ENCODE measurements at regions not wholly inside any gene's neighbourhood (a gene's known extent, or its start where the extent isn't known, plus 50 kb on each side); places are given as distances from the start of the nearest gene placed in this dataset.
A peak's percentile ranks its signal among the peaks of the same experiment; 100 is the strongest.

GRCh38 chr16:85209526-85210121 is 97.4 kb upstream of the CIBAR2 start (continued):
- TF ChIP-seq, protein P1, sequence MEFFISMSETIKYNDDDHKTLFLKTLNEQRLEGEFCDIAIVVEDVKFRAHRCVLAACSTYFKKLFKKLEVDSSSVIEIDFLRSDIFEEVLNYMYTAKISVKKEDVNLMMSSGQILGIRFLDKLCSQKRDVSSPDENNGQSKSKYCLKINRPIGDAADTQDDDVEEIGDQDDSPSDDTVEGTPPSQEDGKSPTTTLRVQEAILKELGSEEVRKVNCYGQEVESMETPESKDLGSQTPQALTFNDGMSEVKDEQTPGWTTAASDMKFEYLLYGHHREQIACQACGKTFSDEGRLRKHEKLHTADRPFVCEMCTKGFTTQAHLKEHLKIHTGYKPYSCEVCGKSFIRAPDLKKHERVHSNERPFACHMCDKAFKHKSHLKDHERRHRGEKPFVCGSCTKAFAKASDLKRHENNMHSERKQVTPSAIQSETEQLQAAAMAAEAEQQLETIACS (CRISPR knock-in tag; IDR thresholded peaks at IDR 0.05) = no peak
- TF ChIP-seq ZKSCAN1 (IDR thresholded peaks at IDR 0.05; ENCODE audit: low read length) = no peak
- peak; percentile 69; the same call in 1 of the 2 replicates for TF ChIP-seq ZBTB26 (CRISPR knock-in tag; IDR thresholded peaks at IDR 0.05; ENCODE audit: borderline replicate concordance)
- TF ChIP-seq CREB1 (IDR thresholded peaks at IDR 0.05) = no peak
- TF ChIP-seq CREB1 (CRISPR knock-in tag; IDR thresholded peaks at IDR 0.05) = no peak
- no peak for TF ChIP-seq TP53 (CRISPR knock-in tag; conservative IDR thresholded peaks at IDR 0.05)
- TF ChIP-seq ZSCAN12 (CRISPR knock-in tag; IDR thresholded peaks at IDR 0.05) = no peak
- 0 out of 2 replicates have a peak, but pooled peaks have one; percentile 18 for TF ChIP-seq JUND (CRISPR knock-in tag; IDR thresholded peaks at IDR 0.05)
- no peak for TF ChIP-seq ZNF17 (CRISPR knock-in tag; IDR thresholded peaks at IDR 0.05)
- TF ChIP-seq ZNF414 (CRISPR knock-in tag; IDR thresholded peaks at IDR 0.05) = no peak
- no peak; the same call in 1 of the 2 replicates for TF ChIP-seq CBX5 (CRISPR knock-in tag; IDR thresholded peaks at IDR 0.05; ENCODE audit: borderline replicate concordance)
- TF ChIP-seq, protein P2, sequence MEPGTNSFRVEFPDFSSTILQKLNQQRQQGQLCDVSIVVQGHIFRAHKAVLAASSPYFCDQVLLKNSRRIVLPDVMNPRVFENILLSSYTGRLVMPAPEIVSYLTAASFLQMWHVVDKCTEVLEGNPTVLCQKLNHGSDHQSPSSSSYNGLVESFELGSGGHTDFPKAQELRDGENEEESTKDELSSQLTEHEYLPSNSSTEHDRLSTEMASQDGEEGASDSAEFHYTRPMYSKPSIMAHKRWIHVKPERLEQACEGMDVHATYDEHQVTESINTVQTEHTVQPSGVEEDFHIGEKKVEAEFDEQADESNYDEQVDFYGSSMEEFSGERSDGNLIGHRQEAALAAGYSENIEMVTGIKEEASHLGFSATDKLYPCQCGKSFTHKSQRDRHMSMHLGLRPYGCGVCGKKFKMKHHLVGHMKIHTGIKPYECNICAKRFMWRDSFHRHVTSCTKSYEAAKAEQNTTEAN (CRISPR knock-in tag; conservative IDR thresholded peaks at IDR 0.05) = no peak
- no peak for TF ChIP-seq SIX1 (CRISPR knock-in tag; IDR thresholded peaks at IDR 0.05; ENCODE audit: borderline replicate concordance)
- TF ChIP-seq E2F1 (CRISPR knock-in tag; IDR thresholded peaks at IDR 0.05) = no peak
- no peak for TF ChIP-seq ZMAT5 (CRISPR knock-in tag; IDR thresholded peaks at IDR 0.05; ENCODE audit: borderline replicate concordance, low read depth)
- TF ChIP-seq ARNT2 (CRISPR knock-in tag; IDR thresholded peaks at IDR 0.05; ENCODE audit: low read depth) = no peak
- TF ChIP-seq, protein P3, sequence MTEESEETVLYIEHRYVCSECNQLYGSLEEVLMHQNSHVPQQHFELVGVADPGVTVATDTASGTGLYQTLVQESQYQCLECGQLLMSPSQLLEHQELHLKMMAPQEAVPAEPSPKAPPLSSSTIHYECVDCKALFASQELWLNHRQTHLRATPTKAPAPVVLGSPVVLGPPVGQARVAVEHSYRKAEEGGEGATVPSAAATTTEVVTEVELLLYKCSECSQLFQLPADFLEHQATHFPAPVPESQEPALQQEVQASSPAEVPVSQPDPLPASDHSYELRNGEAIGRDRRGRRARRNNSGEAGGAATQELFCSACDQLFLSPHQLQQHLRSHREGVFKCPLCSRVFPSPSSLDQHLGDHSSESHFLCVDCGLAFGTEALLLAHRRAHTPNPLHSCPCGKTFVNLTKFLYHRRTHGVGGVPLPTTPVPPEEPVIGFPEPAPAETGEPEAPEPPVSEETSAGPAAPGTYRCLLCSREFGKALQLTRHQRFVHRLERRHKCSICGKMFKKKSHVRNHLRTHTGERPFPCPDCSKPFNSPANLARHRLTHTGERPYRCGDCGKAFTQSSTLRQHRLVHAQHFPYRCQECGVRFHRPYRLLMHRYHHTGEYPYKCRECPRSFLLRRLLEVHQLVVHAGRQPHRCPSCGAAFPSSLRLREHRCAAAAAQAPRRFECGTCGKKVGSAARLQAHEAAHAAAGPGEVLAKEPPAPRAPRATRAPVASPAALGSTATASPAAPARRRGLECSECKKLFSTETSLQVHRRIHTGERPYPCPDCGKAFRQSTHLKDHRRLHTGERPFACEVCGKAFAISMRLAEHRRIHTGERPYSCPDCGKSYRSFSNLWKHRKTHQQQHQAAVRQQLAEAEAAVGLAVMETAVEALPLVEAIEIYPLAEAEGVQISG (CRISPR knock-in tag; IDR thresholded peaks at IDR 0.05) = peak; percentile 81
- no peak for TF ChIP-seq ZNF615 (CRISPR knock-in tag; IDR thresholded peaks at IDR 0.05; ENCODE audit: borderline replicate concordance)
- TF ChIP-seq NFATC3 (CRISPR knock-in tag; IDR thresholded peaks at IDR 0.05) = no peak
- TF ChIP-seq ZNF562 (CRISPR knock-in tag; IDR thresholded peaks at IDR 0.05; ENCODE audit: borderline replicate concordance) = no peak
- no peak for TF ChIP-seq NPAS2 (CRISPR knock-in tag; IDR thresholded peaks at IDR 0.05; ENCODE audit: borderline replicate concordance)
- TF ChIP-seq GLI4 (CRISPR knock-in tag; IDR thresholded peaks at IDR 0.05; ENCODE audit: borderline replicate concordance) = no peak
